Fibroblast of villous mesenchyme (primary cell): ENCODE measurements at regions not wholly inside any gene's neighbourhood (a gene's known extent, or its start where the extent isn't known, plus 50 kb on each side); places are given as distances from the start of the nearest gene placed in this dataset.

ENCODE experiments used
- DNase-seq: peaks from one replicate; pipeline ENCODE4 v3.0.0-alpha.2; 2010; ENCODE audit warnings: low read depth
- H3K4me3 ChIP-seq: 2 replicates; pipeline ENCODE4 v1.5.1; 2011; ENCODE audit warnings: low read depth, mild to moderate bottlenecking, low read length
- CTCF ChIP-seq: IDR thresholded peaks from 2 replicates; pipeline ENCODE4 v1.5.1; 2012; ENCODE audit warnings: low read depth, mild to moderate bottlenecking, low read length; ENCODE audit not compliant: insufficient read depth

GRCh38 chr13:47461816-47462215 lies 539.3 kb downstream of the SUCLA2 start:
- no peak for TF ChIP-seq CTCF
- no peak overlapping the region for H3K4me3 ChIP-seq
- no peak for DNase-seq

GRCh38 chr13:47459512-47459911 lies 541.6 kb downstream of the SUCLA2 start:
- no peak overlapping the region for H3K4me3 ChIP-seq
- DNase-seq: peak; percentile 38
- peak; percentile 39 for TF ChIP-seq CTCF

- DNase-seq: peak; percentile 44
- TF ChIP-seq CTCF: no peak
Measured at GRCh38 chr13:47457626-47458025, 543.4 kb downstream of the SUCLA2 start.

GRCh38 chr13:47455626-47456025 lies 545.4 kb downstream of the SUCLA2 start:
- TF ChIP-seq CTCF: peak; percentile 24
- DNase-seq: no peak
- no peak overlapping the region for H3K4me3 ChIP-seq

More at GRCh38 chr13:47457626-47458025, 543.4 kb downstream of the SUCLA2 start:
- no peak overlapping the region for H3K4me3 ChIP-seq

- DNase-seq: peak; percentile 37
- no peak for TF ChIP-seq CTCF
- no peak overlapping the region for H3K4me3 ChIP-seq
Measured at GRCh38 chr13:47454986-47455385, 546.1 kb downstream of the SUCLA2 start.

GRCh38 chr13:47437406-47437805 lies 540.6 kb upstream of the HTR2A start:
- DNase-seq: peak; percentile 33
- H3K4me3 ChIP-seq: no peak overlapping the region
- no peak for TF ChIP-seq CTCF

- no peak for TF ChIP-seq CTCF
- no peak for DNase-seq
- H3K4me3 ChIP-seq: no peak overlapping the region
Measured at GRCh38 chr13:47433461-47434005, 536.7 kb upstream of the HTR2A start.
